K562 (cell line): ENCODE measurements at regions not wholly inside any gene's neighbourhood (a gene's known extent, or its start where the extent isn't known, plus 50 kb on each side); places are given as distances from the start of the nearest gene placed in this dataset.

Experiments used
- CC2D1A ChIP-seq: fragments of 450-650 bp; IDR thresholded peaks from 2 replicates; pipeline ENCODE4 v1.6.1; 2017; ENCODE audit warnings: mild to moderate bottlenecking
- CEBPB ChIP-seq: fragments of 450-650 bp; IDR thresholded peaks from 2 replicates; pipeline ENCODE4 v1.6.1; 2016; ENCODE audit warnings: missing genetic modification characterization, missing compliant biosample characterization
- DDX20 ChIP-seq: fragments of 450-650 bp; IDR thresholded peaks from 2 replicates; pipeline ENCODE4 v1.6.1; 2016; ENCODE audit warnings: missing genetic modification characterization, low read depth, mild to moderate bottlenecking, missing compliant biosample characterization, moderate library complexity
- ETV6 ChIP-seq, 3 experiments: fragments of 150-350 bp in 1 of 3; sonication (generic) in 1 of 3; formaldehyde crosslinking in 1 of 3; IDR thresholded peaks; 2 replicates each; pipeline versions ENCODE4 v1.6.1 to v1.8.0; 2014 to 2022; ENCODE audit warnings: borderline replicate concordance in 2 of 3, low read depth in 2 of 3, antibody characterized with exemption in 1 of 3, low read length in 1 of 3, mild to moderate bottlenecking in 1 of 3, missing genetic modification reagents in 1 of 3
- HDGF ChIP-seq: fragments of 450-650 bp; IDR thresholded peaks from 2 replicates; pipeline ENCODE4 v1.6.1; 2016
- KDM1A ChIP-seq, 2 experiments: fragments of 450-650 bp; IDR thresholded peaks; 2 replicates each; pipeline ENCODE4 v1.6.1; 2016; ENCODE audit warnings: mild to moderate bottlenecking in 2 of 2
- KHSRP ChIP-seq: fragments of 450-650 bp; IDR thresholded peaks from 2 replicates; pipeline ENCODE4 v1.6.1; 2017
- SMC3 ChIP-seq: conservative IDR thresholded peaks from 2 replicates; pipeline ENCODE4 v1.6.1; 2011; ENCODE audit warnings: low read depth, low read length, improper control_type of control experiment; ENCODE audit not compliant: insufficient read depth
- TCF7L2 ChIP-seq: fragments of 150-350 bp; IDR thresholded peaks from 2 replicates; pipeline ENCODE4 v1.6.1; 2016; ENCODE audit warnings: low read depth, mild to moderate bottlenecking, low read length, moderate library complexity
- ZKSCAN1 ChIP-seq: fragments of 150-350 bp; IDR thresholded peaks from 2 replicates; pipeline ENCODE4 v1.6.1; 2016; ENCODE audit warnings: low read depth, low read length
- ZNF143 ChIP-seq: sonication (generic); formaldehyde crosslinking; IDR thresholded peaks from 2 replicates; pipeline ENCODE4 v1.9.0; 2022; ENCODE audit warnings: mild to moderate bottlenecking, missing genetic modification reagents
- ZNF212 ChIP-seq: fragments of 450-650 bp; formaldehyde crosslinking; IDR thresholded peaks from 2 replicates; pipeline ENCODE4 v1.4.0; 2020; ENCODE audit warnings: mild to moderate bottlenecking
- TF ChIP-seq, protein P1 (sequence below), 2 experiments: fragments of 450-650 bp; formaldehyde crosslinking in 1 of 2; IDR thresholded peaks; 2 replicates each; pipeline versions ENCODE4 v1.4.0 to v1.6.1; 2014 to 2020; ENCODE audit warnings: mild to moderate bottlenecking in 2 of 2, borderline replicate concordance in 1 of 2, low read depth in 1 of 2
- TF ChIP-seq, protein P2 (sequence below), 2 experiments: fragments of 450-650 bp; IDR thresholded peaks; 2 replicates each; pipeline ENCODE4 v1.6.1; 2016
- TF ChIP-seq, protein P3 (sequence below): sonication (generic); formaldehyde crosslinking; IDR thresholded peaks from 2 replicates; pipeline ENCODE4 v1.8.1; 2023; ENCODE audit warnings: mild to moderate bottlenecking, missing genetic modification reagents
- TF ChIP-seq, protein P4 (sequence below): fragments of 450-650 bp; formaldehyde crosslinking; IDR thresholded peaks from 2 replicates; pipeline ENCODE4 v1.4.0; 2020; ENCODE audit warnings: mild to moderate bottlenecking, moderate library complexity

- TF ChIP-seq, protein P1, sequence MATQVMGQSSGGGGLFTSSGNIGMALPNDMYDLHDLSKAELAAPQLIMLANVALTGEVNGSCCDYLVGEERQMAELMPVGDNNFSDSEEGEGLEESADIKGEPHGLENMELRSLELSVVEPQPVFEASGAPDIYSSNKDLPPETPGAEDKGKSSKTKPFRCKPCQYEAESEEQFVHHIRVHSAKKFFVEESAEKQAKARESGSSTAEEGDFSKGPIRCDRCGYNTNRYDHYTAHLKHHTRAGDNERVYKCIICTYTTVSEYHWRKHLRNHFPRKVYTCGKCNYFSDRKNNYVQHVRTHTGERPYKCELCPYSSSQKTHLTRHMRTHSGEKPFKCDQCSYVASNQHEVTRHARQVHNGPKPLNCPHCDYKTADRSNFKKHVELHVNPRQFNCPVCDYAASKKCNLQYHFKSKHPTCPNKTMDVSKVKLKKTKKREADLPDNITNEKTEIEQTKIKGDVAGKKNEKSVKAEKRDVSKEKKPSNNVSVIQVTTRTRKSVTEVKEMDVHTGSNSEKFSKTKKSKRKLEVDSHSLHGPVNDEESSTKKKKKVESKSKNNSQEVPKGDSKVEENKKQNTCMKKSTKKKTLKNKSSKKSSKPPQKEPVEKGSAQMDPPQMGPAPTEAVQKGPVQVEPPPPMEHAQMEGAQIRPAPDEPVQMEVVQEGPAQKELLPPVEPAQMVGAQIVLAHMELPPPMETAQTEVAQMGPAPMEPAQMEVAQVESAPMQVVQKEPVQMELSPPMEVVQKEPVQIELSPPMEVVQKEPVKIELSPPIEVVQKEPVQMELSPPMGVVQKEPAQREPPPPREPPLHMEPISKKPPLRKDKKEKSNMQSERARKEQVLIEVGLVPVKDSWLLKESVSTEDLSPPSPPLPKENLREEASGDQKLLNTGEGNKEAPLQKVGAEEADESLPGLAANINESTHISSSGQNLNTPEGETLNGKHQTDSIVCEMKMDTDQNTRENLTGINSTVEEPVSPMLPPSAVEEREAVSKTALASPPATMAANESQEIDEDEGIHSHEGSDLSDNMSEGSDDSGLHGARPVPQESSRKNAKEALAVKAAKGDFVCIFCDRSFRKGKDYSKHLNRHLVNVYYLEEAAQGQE (IDR thresholded peaks at IDR 0.05; ENCODE audit: borderline replicate concordance) = 0 out of 2 replicates have a peak, but pooled peaks have one; percentile 7
- TF ChIP-seq, protein P1 (CRISPR knock-in tag; IDR thresholded peaks at IDR 0.05; ENCODE audit: low read depth) = no peak
- no peak for TF ChIP-seq DDX20 (tag)
- no peak for TF ChIP-seq KHSRP
- TF ChIP-seq ZNF143 (CRISPR knock-in tag) = no peak
- no peak for TF ChIP-seq HDGF
- no peak for TF ChIP-seq CC2D1A
- TF ChIP-seq CEBPB (tag) = no peak
- no peak for TF ChIP-seq ZKSCAN1
- TF ChIP-seq ZNF212 = no peak
- TF ChIP-seq, protein P2, sequence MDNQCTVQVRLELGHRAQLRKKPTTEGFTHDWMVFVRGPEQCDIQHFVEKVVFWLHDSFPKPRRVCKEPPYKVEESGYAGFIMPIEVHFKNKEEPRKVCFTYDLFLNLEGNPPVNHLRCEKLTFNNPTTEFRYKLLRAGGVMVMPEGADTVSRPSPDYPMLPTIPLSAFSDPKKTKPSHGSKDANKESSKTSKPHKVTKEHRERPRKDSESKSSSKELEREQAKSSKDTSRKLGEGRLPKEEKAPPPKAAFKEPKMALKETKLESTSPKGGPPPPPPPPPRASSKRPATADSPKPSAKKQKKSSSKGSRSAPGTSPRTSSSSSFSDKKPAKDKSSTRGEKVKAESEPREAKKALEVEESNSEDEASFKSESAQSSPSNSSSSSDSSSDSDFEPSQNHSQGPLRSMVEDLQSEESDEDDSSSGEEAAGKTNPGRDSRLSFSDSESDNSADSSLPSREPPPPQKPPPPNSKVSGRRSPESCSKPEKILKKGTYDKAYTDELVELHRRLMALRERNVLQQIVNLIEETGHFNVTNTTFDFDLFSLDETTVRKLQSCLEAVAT (IDR thresholded peaks at IDR 0.05) = no peak
- TF ChIP-seq, protein P3, sequence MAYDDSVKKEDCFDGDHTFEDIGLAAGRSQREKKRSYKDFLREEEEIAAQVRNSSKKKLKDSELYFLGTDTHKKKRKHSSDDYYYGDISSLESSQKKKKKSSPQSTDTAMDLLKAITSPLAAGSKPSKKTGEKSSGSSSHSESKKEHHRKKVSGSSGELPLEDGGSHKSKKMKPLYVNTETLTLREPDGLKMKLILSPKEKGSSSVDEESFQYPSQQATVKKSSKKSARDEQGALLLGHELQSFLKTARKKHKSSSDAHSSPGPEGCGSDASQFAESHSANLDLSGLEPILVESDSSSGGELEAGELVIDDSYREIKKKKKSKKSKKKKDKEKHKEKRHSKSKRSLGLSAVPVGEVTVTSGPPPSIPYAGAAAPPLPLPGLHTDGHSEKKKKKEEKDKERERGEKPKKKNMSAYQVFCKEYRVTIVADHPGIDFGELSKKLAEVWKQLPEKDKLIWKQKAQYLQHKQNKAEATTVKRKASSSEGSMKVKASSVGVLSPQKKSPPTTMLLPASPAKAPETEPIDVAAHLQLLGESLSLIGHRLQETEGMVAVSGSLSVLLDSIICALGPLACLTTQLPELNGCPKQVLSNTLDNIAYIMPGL = no peak
- TF ChIP-seq SMC3 = 0 out of 2 replicates have a peak, but pooled peaks have one; percentile 7
- TF ChIP-seq KDM1A (IDR thresholded peaks at IDR 0.05) = peak in 1 of 2 experiments; percentile 53; a peak in 1 of 4 replicates
- no peak for TF ChIP-seq TCF7L2
- no peak for TF ChIP-seq ETV6 (IDR thresholded peaks at IDR 0.05; ENCODE audit: borderline replicate concordance in 1 of 2, low read depth in 2 of 2, low read length in 1 of 2)
- TF ChIP-seq ETV6 (CRISPR knock-in tag; IDR thresholded peaks at IDR 0.05; ENCODE audit: borderline replicate concordance) = no peak
- TF ChIP-seq, protein P4, sequence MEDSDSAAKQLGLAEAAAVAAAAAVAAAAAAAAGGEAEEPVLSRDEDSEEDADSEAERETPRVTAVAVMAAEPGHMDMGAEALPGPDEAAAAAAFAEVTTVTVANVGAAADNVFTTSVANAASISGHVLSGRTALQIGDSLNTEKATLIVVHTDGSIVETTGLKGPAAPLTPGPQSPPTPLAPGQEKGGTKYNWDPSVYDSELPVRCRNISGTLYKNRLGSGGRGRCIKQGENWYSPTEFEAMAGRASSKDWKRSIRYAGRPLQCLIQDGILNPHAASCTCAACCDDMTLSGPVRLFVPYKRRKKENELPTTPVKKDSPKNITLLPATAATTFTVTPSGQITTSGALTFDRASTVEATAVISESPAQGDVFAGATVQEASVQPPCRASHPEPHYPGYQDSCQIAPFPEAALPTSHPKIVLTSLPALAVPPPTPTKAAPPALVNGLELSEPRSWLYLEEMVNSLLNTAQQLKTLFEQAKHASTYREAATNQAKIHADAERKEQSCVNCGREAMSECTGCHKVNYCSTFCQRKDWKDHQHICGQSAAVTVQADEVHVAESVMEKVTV (CRISPR knock-in tag) = 0 out of 2 replicates have a peak, but pooled peaks have one; percentile 13
Measured at GRCh38 chr10:61024856-61025201, 80.8 kb upstream of the RHOBTB1 start (continued).
